ENCODE measurements at regions not wholly inside any gene's neighbourhood (a gene's known extent, or its start where the extent isn't known, plus 50 kb on each side); places are given as distances from the start of the nearest gene placed in this dataset.

- Mint-ChIP-seq H3K36me3 (ENCODE audit: low read depth) (no peaks in the 10 kb centered on the region), H3K4me3 (no peak overlapping the region), H3K27ac (no peak overlapping the region), H3K4me1 (peaks cover 11% of the 10 kb centered on the region), H3K27me3 (ENCODE audit: low read depth, poor library complexity) (peaks cover 7% of the 10 kb centered on the region), H3K9me3 (no peaks in the 10 kb centered on the region)
- TF ChIP-seq CTCF (IDR thresholded peaks at IDR 0.05) = no peak
- DNase-seq = no peak
These were observed 638.7 kb downstream of the ZEB2 start for GRCh38 chr2:143881246-143881645.

DNA sequence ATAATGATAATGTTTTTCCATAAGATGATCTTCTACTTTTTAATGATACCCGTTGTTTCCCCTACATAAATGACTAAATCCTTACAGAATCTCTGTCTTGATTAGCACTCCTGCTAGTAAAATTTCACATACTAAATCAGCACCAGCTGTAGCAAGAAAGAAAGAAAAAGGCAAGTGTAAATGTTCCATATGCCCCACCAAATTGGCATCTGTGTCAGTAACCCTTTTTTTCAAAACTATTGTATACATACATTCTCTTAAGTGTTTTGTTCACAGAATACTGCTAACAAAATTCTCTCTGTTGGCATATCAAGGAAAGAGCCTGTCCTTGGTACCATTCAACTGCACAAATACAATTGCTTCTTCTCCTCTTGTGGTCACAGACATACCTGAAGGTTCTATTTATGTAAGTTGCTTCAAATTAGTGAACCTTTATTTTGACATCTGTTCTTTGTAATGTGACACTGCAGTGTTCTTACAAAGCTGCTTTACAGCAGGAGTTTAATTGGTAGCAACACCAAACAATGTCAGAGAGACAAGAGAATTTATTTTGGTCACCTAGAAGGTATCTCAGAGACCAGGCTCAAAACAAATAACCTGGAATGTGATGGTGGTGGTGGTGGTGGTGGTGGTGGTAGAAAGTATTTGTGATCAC, 641.9 kb downstream of the ZEB2 start:
- Mint-ChIP-seq H3K27ac (peak overlapping the region; percentile 15), H3K36me3 (ENCODE audit: low read depth) (no peaks in the 10 kb centered on the region), H3K9me3 (peaks cover 10% of the 10 kb centered on the region), H3K27me3 (ENCODE audit: low read depth, poor library complexity) (peaks cover under 1% of the 10 kb centered on the region), H3K4me1 (peaks cover 11% of the 10 kb centered on the region), H3K4me3 (no peak overlapping the region)
- no peak for TF ChIP-seq CTCF (IDR thresholded peaks at IDR 0.05)
- no peak for DNase-seq

GRCh38 chr2:143877056-143877455, 642.9 kb downstream of the ZEB2 start:
- Mint-ChIP-seq H3K36me3 (ENCODE audit: low read depth) (no peaks in the 10 kb centered on the region), H3K4me1 (peaks cover 11% of the 10 kb centered on the region), H3K4me3 (no peak overlapping the region), H3K27ac (no peak overlapping the region), H3K9me3 (peaks cover 11% of the 10 kb centered on the region), H3K27me3 (ENCODE audit: low read depth, poor library complexity) (no peaks in the 10 kb centered on the region)
- DNase-seq = no peak
- no peak for TF ChIP-seq CTCF (IDR thresholded peaks at IDR 0.05)

DNA sequence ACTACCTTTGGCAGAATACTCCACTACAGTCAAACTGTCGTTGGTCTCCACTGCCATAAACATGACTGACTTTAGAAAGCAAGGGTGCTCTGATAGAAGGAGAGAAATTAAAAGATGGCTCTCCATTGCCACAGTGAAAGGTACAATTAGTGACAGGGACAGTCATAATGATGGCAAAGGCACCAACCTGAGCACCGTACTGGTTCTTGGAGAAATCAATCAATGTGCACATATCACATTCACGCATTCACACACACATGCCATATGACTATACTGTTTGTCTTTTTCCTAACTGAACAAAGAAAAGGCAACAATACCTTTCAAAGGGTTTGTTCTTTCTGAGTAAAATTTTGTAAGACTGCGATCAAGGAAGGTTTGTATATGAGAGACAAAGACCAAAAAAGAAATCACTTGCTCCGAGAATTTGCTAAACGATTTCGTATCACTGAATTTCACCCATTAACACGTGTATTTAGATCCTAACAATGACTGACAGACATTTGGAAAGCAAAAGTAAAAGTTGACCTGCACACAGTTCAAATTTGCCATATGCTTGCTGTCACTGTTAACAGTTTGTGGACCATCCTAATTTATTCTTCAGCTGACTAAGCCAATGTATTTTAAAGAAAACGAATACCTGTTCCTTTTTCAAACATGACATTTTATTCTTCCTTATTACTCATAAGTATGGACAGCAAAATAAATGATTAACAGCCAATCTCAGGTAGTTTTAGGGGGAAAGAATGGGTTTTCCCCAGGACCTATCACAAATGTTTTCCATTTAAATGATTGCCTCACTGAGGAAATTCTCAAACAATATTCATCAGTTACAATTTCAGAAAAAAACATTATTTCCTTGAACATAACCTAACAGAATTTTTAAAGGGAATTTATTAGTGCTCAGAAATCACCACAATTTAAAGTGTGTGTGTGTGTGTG, 644.4 kb downstream of the ZEB2 start:
- no peak for TF ChIP-seq CTCF (IDR thresholded peaks at IDR 0.05)
- Mint-ChIP-seq H3K4me3 (no peak overlapping the region), H3K36me3 (ENCODE audit: low read depth) (no peaks in the 10 kb centered on the region), H3K9me3 (peaks cover 22% of the 10 kb centered on the region), H3K27ac (no peak overlapping the region), H3K4me1 (peaks cover 11% of the 10 kb centered on the region), H3K27me3 (ENCODE audit: low read depth, poor library complexity) (no peaks in the 10 kb centered on the region)
- no peak for DNase-seq

- no peak for DNase-seq
- Mint-ChIP-seq H3K27me3 (ENCODE audit: low read depth, poor library complexity) (no peaks in the 10 kb centered on the region), H3K36me3 (ENCODE audit: low read depth) (no peaks in the 10 kb centered on the region), H3K4me3 (no peak overlapping the region), H3K9me3 (peaks cover 33% of the 10 kb centered on the region), H3K27ac (no peak overlapping the region), H3K4me1 (peaks cover 11% of the 10 kb centered on the region)
- TF ChIP-seq CTCF (IDR thresholded peaks at IDR 0.05) = no peak
These were observed 646.0 kb downstream of the ZEB2 start for GRCh38 chr2:143873886-143874285.
